WTC11 (cell line): ENCODE measurements at regions not wholly inside any gene's neighbourhood (a gene's known extent, or its start where the extent isn't known, plus 50 kb on each side); places are given as distances from the start of the nearest gene placed in this dataset.

ENCODE experiments used
- ATAC-seq: fragments of 200-7000 bp; cut with Tn5 transposase; 2 replicates; pipeline ENCODE4 v1.10.0; 2021; ENCODE audit warnings: mild to moderate bottlenecking, moderate library complexity
- CTCF ChIA-PET: fragments of 300-600 bp; sonication (Branson Sonifier 250); formaldehyde crosslinking; loops from one replicate; lab custom pipeline; 2021; ENCODE audit warnings: antibody characterized with exemption; lab: Charles Lee
- POLR2A ChIA-PET: fragments of 350-600 bp; sonication (Branson Sonifier 250); formaldehyde crosslinking; loops from one replicate; lab custom pipeline; 2021; ENCODE audit warnings: antibody characterized with exemption; lab: Charles Lee
- DNase-seq: peaks from one replicate; pipeline ENCODE4 v3.0.0; 2021; ENCODE audit warnings: low spot score
- H3K27ac Mint-ChIP-seq: 2 replicates; pipeline ENCODE4 v1.8.0; 2021; ENCODE audit warnings: mixed read lengths
- H3K27me3 Mint-ChIP-seq: 2 replicates; pipeline ENCODE4 v1.8.0; 2021; ENCODE audit warnings: low read depth, mild to moderate bottlenecking, moderate library complexity, mixed read lengths
- H3K36me3 Mint-ChIP-seq: 2 replicates; pipeline ENCODE4 v1.8.0; 2021; ENCODE audit warnings: mixed read lengths
- H3K4me1 Mint-ChIP-seq: 2 replicates; pipeline ENCODE4 v1.8.0; 2022; ENCODE audit warnings: mixed read lengths
- H3K4me3 Mint-ChIP-seq: 2 replicates; pipeline ENCODE4 v1.8.0; 2021; ENCODE audit warnings: mild to moderate bottlenecking, moderate library complexity, mixed read lengths
- H3K9me3 Mint-ChIP-seq: 2 replicates; pipeline ENCODE4 v1.8.0; 2021; ENCODE audit warnings: mixed read lengths
- ARID4B ChIP-seq: sonication (generic); formaldehyde crosslinking; IDR thresholded peaks from 2 replicates; pipeline ENCODE4 v1.8.0; 2023; ENCODE audit warnings: missing genetic modification reagents, mild to moderate bottlenecking, borderline replicate concordance
- CTCF ChIP-seq: fragments of 200-600 bp; IDR thresholded peaks from 2 replicates; pipeline ENCODE4 v1.8.0; 2022; ENCODE audit warnings: antibody characterized with exemption
- ELF4 ChIP-seq: sonication (generic); formaldehyde crosslinking; IDR thresholded peaks from 2 replicates; pipeline ENCODE4 v1.8.1; 2022; ENCODE audit warnings: low read depth, mild to moderate bottlenecking, moderate library complexity, missing genetic modification reagents
- ESRRA ChIP-seq: sonication (generic); formaldehyde crosslinking; IDR thresholded peaks from 2 replicates; pipeline ENCODE4 v1.8.1; 2022; ENCODE audit warnings: mild to moderate bottlenecking, missing genetic modification reagents, borderline replicate concordance
- ETV6 ChIP-seq: sonication (generic); formaldehyde crosslinking; IDR thresholded peaks from 2 replicates; pipeline ENCODE4 v1.8.1; 2022; ENCODE audit warnings: mild to moderate bottlenecking, missing genetic modification reagents
- MYBL2 ChIP-seq: sonication (generic); formaldehyde crosslinking; IDR thresholded peaks from 2 replicates; pipeline ENCODE4 v1.8.1; 2023; ENCODE audit warnings: mild to moderate bottlenecking, moderate library complexity, missing genetic modification reagents
- NFATC4 ChIP-seq: fragments of 250-450 bp; sonication (Bioruptor Pico); IDR thresholded peaks from 2 replicates; pipeline ENCODE4 v1.9.0; 2021; ENCODE audit warnings: mild to moderate bottlenecking
- NFYB ChIP-seq: sonication (generic); formaldehyde crosslinking; conservative IDR thresholded peaks from 2 replicates; pipeline ENCODE4 v1.8.0; 2022; ENCODE audit warnings: low read depth, missing genetic modification reagents
- NR1H2 ChIP-seq: sonication (generic); formaldehyde crosslinking; IDR thresholded peaks from 2 replicates; pipeline ENCODE4 v1.9.0; 2021; ENCODE audit warnings: mild to moderate bottlenecking, moderate library complexity, missing genetic modification reagents
- PRRX2 ChIP-seq: fragments of 250-450 bp; sonication (Bioruptor Pico); IDR thresholded peaks from 2 replicates; pipeline ENCODE4 v1.8.0; 2021; ENCODE audit warnings: mild to moderate bottlenecking
- SOX15 ChIP-seq: fragments of 250-450 bp; sonication (Bioruptor Pico); IDR thresholded peaks from 2 replicates; pipeline ENCODE4 v1.9.0; 2021; ENCODE audit warnings: mild to moderate bottlenecking
- ZBTB21 ChIP-seq: sonication (generic); formaldehyde crosslinking; IDR thresholded peaks from 2 replicates; pipeline ENCODE4 v1.8.1; 2023; ENCODE audit warnings: mild to moderate bottlenecking, missing genetic modification reagents, borderline replicate concordance
- ZNF138 ChIP-seq: sonication (generic); formaldehyde crosslinking; conservative IDR thresholded peaks from 2 replicates; pipeline ENCODE4 v1.8.1; 2022; ENCODE audit warnings: mild to moderate bottlenecking, moderate library complexity, missing genetic modification reagents
- ZNF671 ChIP-seq: fragments of 250-450 bp; sonication (Bioruptor Pico); IDR thresholded peaks from 2 replicates; pipeline ENCODE4 v1.8.0; 2021; ENCODE audit warnings: mild to moderate bottlenecking
- ZSCAN18 ChIP-seq: fragments of 250-450 bp; sonication (Bioruptor Pico); IDR thresholded peaks from 2 replicates; pipeline ENCODE4 v2.1.2; 2022; ENCODE audit warnings: mild to moderate bottlenecking, moderate library complexity
- TF ChIP-seq, protein P1 (sequence below): sonication (generic); formaldehyde crosslinking; IDR thresholded peaks from 2 replicates; pipeline ENCODE4 v1.8.1; 2023; ENCODE audit warnings: mild to moderate bottlenecking, missing genetic modification reagents
- TF ChIP-seq, protein P2 (sequence below): sonication (generic); formaldehyde crosslinking; IDR thresholded peaks from 2 replicates; pipeline ENCODE4 v1.8.1; 2023; ENCODE audit warnings: mild to moderate bottlenecking, moderate library complexity, missing genetic modification reagents
- TF ChIP-seq, protein P3 (sequence below): sonication (generic); formaldehyde crosslinking; IDR thresholded peaks from 2 replicates; pipeline ENCODE4 v1.8.1; 2023; ENCODE audit warnings: mild to moderate bottlenecking, missing genetic modification reagents, moderate library complexity

GRCh38 chr3:16825617-16826204, 59.0 kb upstream of the PLCL2 start:
- Mint-ChIP-seq H3K9me3 (peaks cover 5% of the 10 kb centered on the region), H3K27ac (no peak overlapping the region), H3K27me3 (no peaks in the 10 kb centered on the region), H3K4me3 (no peak overlapping the region), H3K36me3 (peaks cover 6% of the 10 kb centered on the region), H3K4me1 (peaks cover 12% of the 10 kb centered on the region)
- ChIA-PET CTCF (interaction anchor here (1.1 kb wide), 1 partner anchor 361 kb away, joined by 4 read pairs; no protein-coding TSS in a partner anchor), POLR2A (no interaction called here)
- DNase-seq = no peak
- no peak for ATAC-seq
- TF ChIP-seq, protein P1, sequence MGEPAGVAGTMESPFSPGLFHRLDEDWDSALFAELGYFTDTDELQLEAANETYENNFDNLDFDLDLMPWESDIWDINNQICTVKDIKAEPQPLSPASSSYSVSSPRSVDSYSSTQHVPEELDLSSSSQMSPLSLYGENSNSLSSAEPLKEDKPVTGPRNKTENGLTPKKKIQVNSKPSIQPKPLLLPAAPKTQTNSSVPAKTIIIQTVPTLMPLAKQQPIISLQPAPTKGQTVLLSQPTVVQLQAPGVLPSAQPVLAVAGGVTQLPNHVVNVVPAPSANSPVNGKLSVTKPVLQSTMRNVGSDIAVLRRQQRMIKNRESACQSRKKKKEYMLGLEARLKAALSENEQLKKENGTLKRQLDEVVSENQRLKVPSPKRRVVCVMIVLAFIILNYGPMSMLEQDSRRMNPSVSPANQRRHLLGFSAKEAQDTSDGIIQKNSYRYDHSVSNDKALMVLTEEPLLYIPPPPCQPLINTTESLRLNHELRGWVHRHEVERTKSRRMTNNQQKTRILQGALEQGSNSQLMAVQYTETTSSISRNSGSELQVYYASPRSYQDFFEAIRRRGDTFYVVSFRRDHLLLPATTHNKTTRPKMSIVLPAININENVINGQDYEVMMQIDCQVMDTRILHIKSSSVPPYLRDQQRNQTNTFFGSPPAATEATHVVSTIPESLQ (CRISPR knock-in tag) = no peak
- TF ChIP-seq CTCF (no peak), ZNF138 (CRISPR knock-in tag) (no peak), ARID4B (CRISPR knock-in tag) (no peak), NR1H2 (CRISPR knock-in tag) (no peak), NFYB (CRISPR knock-in tag) (no peak), ZNF671 (no peak), ETV6 (CRISPR knock-in tag) (no peak)

GRCh38 chr3:16828815-16829214, 55.9 kb upstream of the PLCL2 start:
- ChIA-PET CTCF (interaction anchor here (0.6 to 2.1 kb wide), 25 partner anchors 8 to 584 kb away, joined by 3 to 23 read pairs (median 5); partner anchors contain the start of gene PLCL2), POLR2A (interaction anchor here (0.6 to 1.1 kb wide), 4 partner anchors 18 to 350 kb away, joined by 3 to 4 read pairs (median 3); no protein-coding TSS in a partner anchor)
- Mint-ChIP-seq H3K27me3 (no peaks in the 10 kb centered on the region), H3K27ac (no peak overlapping the region), H3K36me3 (peaks cover 6% of the 10 kb centered on the region), H3K4me3 (no peak overlapping the region), H3K9me3 (peaks cover 8% of the 10 kb centered on the region), H3K4me1 (peaks cover 23% of the 10 kb centered on the region)
- ATAC-seq (peak; percentile 89), DNase-seq (peak; percentile 45)
- TF ChIP-seq, protein P2, sequence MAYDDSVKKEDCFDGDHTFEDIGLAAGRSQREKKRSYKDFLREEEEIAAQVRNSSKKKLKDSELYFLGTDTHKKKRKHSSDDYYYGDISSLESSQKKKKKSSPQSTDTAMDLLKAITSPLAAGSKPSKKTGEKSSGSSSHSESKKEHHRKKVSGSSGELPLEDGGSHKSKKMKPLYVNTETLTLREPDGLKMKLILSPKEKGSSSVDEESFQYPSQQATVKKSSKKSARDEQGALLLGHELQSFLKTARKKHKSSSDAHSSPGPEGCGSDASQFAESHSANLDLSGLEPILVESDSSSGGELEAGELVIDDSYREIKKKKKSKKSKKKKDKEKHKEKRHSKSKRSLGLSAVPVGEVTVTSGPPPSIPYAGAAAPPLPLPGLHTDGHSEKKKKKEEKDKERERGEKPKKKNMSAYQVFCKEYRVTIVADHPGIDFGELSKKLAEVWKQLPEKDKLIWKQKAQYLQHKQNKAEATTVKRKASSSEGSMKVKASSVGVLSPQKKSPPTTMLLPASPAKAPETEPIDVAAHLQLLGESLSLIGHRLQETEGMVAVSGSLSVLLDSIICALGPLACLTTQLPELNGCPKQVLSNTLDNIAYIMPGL (CRISPR knock-in tag) = no peak
- no peak for TF ChIP-seq PRRX2 (CRISPR knock-in tag)
- TF ChIP-seq ZBTB21 = no peak
- TF ChIP-seq NR1H2 (CRISPR knock-in tag) = no peak
- TF ChIP-seq ELF4 (CRISPR knock-in tag) = no peak
- peak; percentile 22; the same call in 1 of the 2 replicates for TF ChIP-seq CTCF
- TF ChIP-seq ZSCAN18 (CRISPR knock-in tag) = no peak
- TF ChIP-seq ESRRA (CRISPR knock-in tag) = peak; percentile 59; the same call in 1 of the 2 replicates
- no peak for TF ChIP-seq NFATC4 (CRISPR knock-in tag)
- TF ChIP-seq MYBL2 (CRISPR knock-in tag) = no peak
- no peak for TF ChIP-seq SOX15
- TF ChIP-seq, protein P3, sequence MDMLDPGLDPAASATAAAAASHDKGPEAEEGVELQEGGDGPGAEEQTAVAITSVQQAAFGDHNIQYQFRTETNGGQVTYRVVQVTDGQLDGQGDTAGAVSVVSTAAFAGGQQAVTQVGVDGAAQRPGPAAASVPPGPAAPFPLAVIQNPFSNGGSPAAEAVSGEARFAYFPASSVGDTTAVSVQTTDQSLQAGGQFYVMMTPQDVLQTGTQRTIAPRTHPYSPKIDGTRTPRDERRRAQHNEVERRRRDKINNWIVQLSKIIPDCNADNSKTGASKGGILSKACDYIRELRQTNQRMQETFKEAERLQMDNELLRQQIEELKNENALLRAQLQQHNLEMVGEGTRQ (CRISPR knock-in tag) = 0 out of 2 replicates have a peak, but pooled peaks have one; percentile 37
